ENCODE measurements at regions not wholly inside any gene's neighbourhood (a gene's known extent, or its start where the extent isn't known, plus 50 kb on each side); places are given as distances from the start of the nearest gene placed in this dataset.
"Not testable (repeated sequence)": the region's sequence is repeated elsewhere in the genome, so short reads cannot be mapped to it uniquely, and the experiment has no call there.

- not testable (repeated sequence) for DNase-seq
These were observed 769.1 kb upstream of the SEMA6A start for GRCh38 chr5:117343726-117344125.

GRCh38 chr5:117337064-117337749 is 762.6 kb upstream of the SEMA6A start:
- DNase-seq: no peak

GRCh38 chr5:117336208-117336607 is 761.6 kb upstream of the SEMA6A start:
- no peak for DNase-seq

GRCh38 chr5:117333011-117333410 is 758.4 kb upstream of the SEMA6A start:
- DNase-seq: no peak

GRCh38 chr5:117332341-117332740 is 757.7 kb upstream of the SEMA6A start:
- no peak for DNase-seq

- DNase-seq: no peak
These were observed 752.9 kb upstream of the SEMA6A start for GRCh38 chr5:117327511-117327910.

GRCh38 chr5:117326997-117327396 is 752.4 kb upstream of the SEMA6A start:
- no peak for DNase-seq

GRCh38 chr5:117318528-117318927 is 743.9 kb upstream of the SEMA6A start:
- DNase-seq: no peak

- no peak for DNase-seq
These were observed 740.5 kb upstream of the SEMA6A start for GRCh38 chr5:117315170-117315569.

- not testable (repeated sequence) for DNase-seq
These were observed 730.0 kb upstream of the SEMA6A start for GRCh38 chr5:117304512-117305107.

GRCh38 chr5:117302949-117303348 is 728.3 kb upstream of the SEMA6A start:
- DNase-seq: no peak

- no peak for DNase-seq
These were observed 727.9 kb upstream of the SEMA6A start for GRCh38 chr5:117302473-117302872.

- DNase-seq: no peak
These were observed 725.3 kb upstream of the SEMA6A start for GRCh38 chr5:117299936-117300328.

GRCh38 chr5:117299224-117299935 is 724.8 kb upstream of the SEMA6A start:
- DNase-seq: no peak

GRCh38 chr5:117296872-117297271 is 722.2 kb upstream of the SEMA6A start:
- no peak for DNase-seq

- DNase-seq: no peak
These were observed 721.3 kb upstream of the SEMA6A start for GRCh38 chr5:117295941-117296340.

GRCh38 chr5:117286813-117287212 is 712.2 kb upstream of the SEMA6A start:
- DNase-seq: no peak

- DNase-seq: no peak
These were observed 697.0 kb upstream of the SEMA6A start for GRCh38 chr5:117271656-117272055.

GRCh38 chr5:117266280-117266679 is 691.7 kb upstream of the SEMA6A start:
- no peak for DNase-seq

GRCh38 chr5:117263231-117263630 is 688.6 kb upstream of the SEMA6A start:
- no peak for DNase-seq

- no peak for DNase-seq
These were observed 688.0 kb upstream of the SEMA6A start for GRCh38 chr5:117262572-117263131.

GRCh38 chr5:117261948-117262571 is 687.4 kb upstream of the SEMA6A start:
- DNase-seq: no peak
